ENCODE measurements at regions not wholly inside any gene's neighbourhood (a gene's known extent, or its start where the extent isn't known, plus 50 kb on each side); places are given as distances from the start of the nearest gene placed in this dataset.
A peak's percentile ranks its signal among the peaks of the same experiment; 100 is the strongest.

DNA sequence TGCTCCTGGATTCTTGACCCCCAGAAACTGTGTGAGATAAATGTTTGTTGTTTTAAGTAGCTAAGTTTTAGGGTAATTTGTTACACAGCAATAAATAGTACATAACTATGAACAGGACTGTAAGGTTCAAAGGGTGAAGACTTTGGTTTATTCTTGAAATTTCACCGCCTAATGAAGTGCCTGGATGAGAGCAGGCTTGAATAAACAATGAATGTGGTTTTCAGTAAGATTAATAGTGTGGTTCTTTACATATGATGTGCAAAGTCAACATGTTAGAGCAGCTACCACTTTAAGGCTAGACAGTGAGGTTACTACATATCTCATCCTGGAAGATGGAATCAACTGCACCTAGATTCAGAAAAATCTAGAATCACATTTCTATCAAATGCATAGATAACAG is 145.2 kb upstream of the BTG1 start:
- TF ChIP-seq, protein P1, sequence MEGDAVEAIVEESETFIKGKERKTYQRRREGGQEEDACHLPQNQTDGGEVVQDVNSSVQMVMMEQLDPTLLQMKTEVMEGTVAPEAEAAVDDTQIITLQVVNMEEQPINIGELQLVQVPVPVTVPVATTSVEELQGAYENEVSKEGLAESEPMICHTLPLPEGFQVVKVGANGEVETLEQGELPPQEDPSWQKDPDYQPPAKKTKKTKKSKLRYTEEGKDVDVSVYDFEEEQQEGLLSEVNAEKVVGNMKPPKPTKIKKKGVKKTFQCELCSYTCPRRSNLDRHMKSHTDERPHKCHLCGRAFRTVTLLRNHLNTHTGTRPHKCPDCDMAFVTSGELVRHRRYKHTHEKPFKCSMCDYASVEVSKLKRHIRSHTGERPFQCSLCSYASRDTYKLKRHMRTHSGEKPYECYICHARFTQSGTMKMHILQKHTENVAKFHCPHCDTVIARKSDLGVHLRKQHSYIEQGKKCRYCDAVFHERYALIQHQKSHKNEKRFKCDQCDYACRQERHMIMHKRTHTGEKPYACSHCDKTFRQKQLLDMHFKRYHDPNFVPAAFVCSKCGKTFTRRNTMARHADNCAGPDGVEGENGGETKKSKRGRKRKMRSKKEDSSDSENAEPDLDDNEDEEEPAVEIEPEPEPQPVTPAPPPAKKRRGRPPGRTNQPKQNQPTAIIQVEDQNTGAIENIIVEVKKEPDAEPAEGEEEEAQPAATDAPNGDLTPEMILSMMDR (IDR thresholded peaks at IDR 0.05; ENCODE audit: insufficient read depth, low read depth, low read length, missing control alignments) = no peak
- peak; percentile 14 for DNase-seq (ENCODE audit: low read depth)
- H3K4me3 ChIP-seq (ENCODE audit: low read length) = no peak overlapping the region

DNA sequence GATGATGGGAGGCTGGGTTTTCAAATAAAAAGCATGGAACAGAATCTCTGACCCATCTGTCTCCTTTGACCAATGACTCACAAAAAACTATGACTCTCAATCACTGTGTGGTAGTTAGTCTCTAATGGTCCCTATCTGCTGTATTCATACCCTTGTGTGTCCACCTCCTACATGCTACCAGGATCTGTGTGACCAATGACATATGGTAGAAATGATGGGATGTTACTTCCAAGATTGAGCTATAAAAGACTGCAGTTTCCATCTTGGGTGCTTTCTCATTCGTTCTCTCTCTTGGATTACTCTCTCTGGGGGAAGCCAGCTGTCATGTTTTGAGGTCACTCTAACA is 144.7 kb upstream of the BTG1 start:
- no peak overlapping the region for H3K4me3 ChIP-seq (ENCODE audit: low read length)
- DNase-seq (ENCODE audit: low read depth) = no peak
- TF ChIP-seq, protein P1 (IDR thresholded peaks at IDR 0.05; ENCODE audit: insufficient read depth, low read depth, low read length, missing control alignments) = no peak

DNA sequence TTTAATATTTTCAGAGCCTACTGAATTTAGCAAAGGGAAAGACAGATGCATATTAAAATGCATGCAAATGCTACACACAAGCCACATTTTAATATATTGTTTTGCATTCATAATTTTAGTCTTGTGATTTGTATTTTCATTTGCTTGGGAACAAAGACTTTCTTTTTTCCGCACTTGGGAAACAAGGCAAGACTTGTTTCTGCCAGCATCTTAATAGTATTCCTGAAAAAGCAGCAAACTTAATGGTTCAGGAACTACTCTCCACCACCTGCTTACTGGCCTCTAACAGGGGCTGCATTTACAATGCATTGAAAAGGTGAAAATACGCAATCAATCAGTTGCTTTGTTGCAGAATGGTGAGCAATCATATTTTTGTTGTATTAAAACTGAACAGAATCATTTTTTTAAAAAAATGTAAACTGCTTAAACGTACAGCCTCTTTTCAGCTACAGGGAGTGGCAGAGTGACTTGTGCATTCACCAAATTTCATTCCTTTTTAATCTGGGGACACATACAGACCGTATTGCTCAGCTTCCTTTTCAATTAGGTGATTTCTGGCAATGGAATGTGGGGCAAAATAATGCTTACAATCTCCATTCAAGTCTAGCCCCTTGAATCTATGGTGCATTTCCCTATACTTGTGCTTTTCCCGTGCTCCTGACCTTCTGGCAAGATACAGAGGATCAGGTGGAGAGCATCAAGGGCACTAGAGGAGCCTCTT is 144.1 kb upstream of the BTG1 start:
- TF ChIP-seq, protein P1 (IDR thresholded peaks at IDR 0.05; ENCODE audit: insufficient read depth, low read depth, low read length, missing control alignments) = no peak
- peak; percentile 63 for DNase-seq (ENCODE audit: low read depth)
- H3K4me3 ChIP-seq (ENCODE audit: low read length) = no peak overlapping the region

DNA sequence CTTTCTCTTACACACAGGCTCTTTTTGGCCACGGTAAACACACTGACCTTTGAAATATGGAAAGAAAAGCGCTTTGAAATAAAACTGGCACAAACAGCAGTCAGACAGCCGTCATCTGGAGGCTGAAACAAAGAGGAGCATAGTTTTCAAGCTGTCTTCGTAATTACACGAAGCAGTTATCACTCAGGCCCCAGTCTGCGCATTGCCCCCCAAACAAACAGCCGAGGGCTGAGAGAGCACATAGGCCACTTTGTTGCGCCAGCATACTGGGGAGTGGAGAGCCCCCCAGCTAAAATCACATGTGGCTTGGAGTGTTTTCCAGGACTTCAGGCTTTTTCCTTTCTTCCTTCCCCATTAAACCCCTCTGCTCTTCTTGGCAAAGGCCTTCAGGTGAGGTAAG is 142.9 kb upstream of the BTG1 start:
- H3K4me3 ChIP-seq (ENCODE audit: low read length) = no peak overlapping the region
- TF ChIP-seq, protein P1 (IDR thresholded peaks at IDR 0.05; ENCODE audit: insufficient read depth, low read depth, low read length, missing control alignments) = no peak
- DNase-seq (ENCODE audit: low read depth) = no peak

DNA sequence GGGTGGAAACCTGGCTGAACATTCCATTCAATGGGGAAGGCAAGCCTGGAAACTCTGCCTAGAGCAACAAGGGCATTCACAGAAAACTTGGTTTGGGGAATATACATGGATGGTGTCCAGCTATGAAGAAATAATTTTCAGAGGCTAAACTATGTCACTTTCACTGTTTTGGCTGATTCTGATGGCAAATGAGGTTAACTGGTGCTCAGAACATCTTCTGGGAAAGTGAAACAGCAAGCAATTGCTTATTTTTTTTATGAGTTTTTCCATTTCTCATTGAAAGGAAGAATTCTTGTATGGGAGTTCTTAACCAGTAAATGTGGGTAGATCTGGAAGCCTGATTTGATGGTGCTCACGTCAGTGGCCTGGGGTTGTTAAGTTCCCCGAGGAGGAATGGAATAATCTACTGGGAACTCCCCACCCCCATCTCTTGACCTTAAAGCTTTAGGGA is 132.8 kb upstream of the BTG1 start:
- no peak overlapping the region for H3K4me3 ChIP-seq (ENCODE audit: low read length)
- no peak for DNase-seq (ENCODE audit: low read depth)
- TF ChIP-seq, protein P1 (IDR thresholded peaks at IDR 0.05; ENCODE audit: insufficient read depth, low read depth, low read length, missing control alignments) = no peak

DNA sequence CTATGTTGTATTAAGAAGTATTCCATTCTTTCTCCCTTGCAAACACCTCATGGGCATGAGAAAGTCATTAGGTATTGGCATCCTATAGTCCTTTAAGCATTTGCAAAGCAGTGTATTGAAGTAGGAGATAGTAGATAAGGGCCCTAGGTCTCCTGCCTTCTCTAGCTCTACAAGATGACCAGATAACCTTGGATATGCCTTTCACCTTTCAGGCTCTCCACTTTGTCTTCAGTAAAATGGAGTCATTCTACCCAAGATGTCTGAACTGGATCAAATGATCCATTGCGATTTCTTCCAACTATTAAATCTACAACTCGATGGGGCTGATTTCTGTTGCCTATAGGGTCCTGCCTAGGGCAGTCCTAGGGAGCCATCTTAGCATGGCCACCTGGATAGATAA is 132.1 kb upstream of the BTG1 start:
- DNase-seq (ENCODE audit: low read depth) = no peak
- no peak overlapping the region for H3K4me3 ChIP-seq (ENCODE audit: low read length)
- TF ChIP-seq, protein P1 (IDR thresholded peaks at IDR 0.05; ENCODE audit: insufficient read depth, low read depth, low read length, missing control alignments) = no peak

DNA sequence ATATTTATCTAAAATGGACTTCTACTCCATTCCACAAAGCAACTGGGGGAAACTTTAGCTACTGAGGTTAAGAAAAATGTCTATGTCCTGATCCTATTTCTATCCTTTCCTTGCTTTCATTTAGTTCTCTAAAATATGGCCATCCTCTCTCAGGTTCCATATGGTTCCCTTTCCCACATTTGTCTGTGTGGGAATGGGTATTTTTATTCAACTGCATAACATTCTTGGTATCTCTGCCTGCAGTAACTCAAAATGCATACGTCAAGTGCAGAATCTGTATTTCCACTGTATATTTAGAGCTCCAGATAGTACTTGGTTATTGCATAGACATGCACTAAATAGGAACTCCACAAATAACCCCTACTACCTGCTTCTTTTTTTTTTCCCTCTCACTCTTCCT is 130.6 kb upstream of the BTG1 start:
- DNase-seq (ENCODE audit: low read depth) = no peak
- no peak overlapping the region for H3K4me3 ChIP-seq (ENCODE audit: low read length)
- TF ChIP-seq, protein P1 (IDR thresholded peaks at IDR 0.05; ENCODE audit: insufficient read depth, low read depth, low read length, missing control alignments) = no peak
